Endothelial cell of umbilical vein (primary cell): ENCODE measurements at regions not wholly inside any gene's neighbourhood (a gene's known extent, or its start where the extent isn't known, plus 50 kb on each side); places are given as distances from the start of the nearest gene placed in this dataset.

Experiments
- BruUV-seq: library from RNA; stranded (reverse); fragments of 400-500 nt; replicated peaks from 2 replicates; lab custom pipeline; 2021; lab: Mats Ljungman, UMichigan
- CTCF ChIA-PET: fragments of 300-600, 350-600 bp; sonication (Branson Sonifier 250); formaldehyde crosslinking; loops from one replicate; lab custom pipeline; 2021; ENCODE audit warnings: antibody characterized with exemption, inconsistent platforms; lab: Charles Lee
- POLR2A ChIA-PET: fragments of 300-600, 350-600 bp; sonication (Branson Sonifier 250); formaldehyde crosslinking; loops from one replicate; lab custom pipeline; 2021; ENCODE audit warnings: antibody characterized with exemption, inconsistent platforms; lab: Charles Lee
- DNase-seq: peaks from one replicate; pipeline ENCODE4 v3.0.0-alpha.2; 2011; ENCODE audit warnings: low read depth, low spot score
- FAIRE-seq: peaks from 2 replicates; lab custom pipeline; 2011; peaks lifted over from hg19 to GRCh38; lab: Jason Lieb, UNC
- H2AFZ ChIP-seq: 2 replicates; pipeline ENCODE4 v1.6.0; 2012; ENCODE audit warnings: low read depth, low read length, control low read depth, inconsistent platforms
- H3K27ac ChIP-seq: 2 replicates; pipeline ENCODE4 v1.5.1; 2011; ENCODE audit warnings: low read depth, mild to moderate bottlenecking, control low read depth, low read length, moderate library complexity; ENCODE audit not compliant: insufficient read depth
- H3K27me3 ChIP-seq, 2 experiments: 2 replicates each; pipeline versions ENCODE4 v1.6.0 to v1.6.1; 2011; ENCODE audit warnings: low read length in 2 of 2, mixed read lengths in 1 of 2; ENCODE audit not compliant: control insufficient read depth in 2 of 2, insufficient read depth in 2 of 2
- H3K36me3 ChIP-seq, 2 experiments: 2 replicates in 1 of 2; 3 replicates in 1 of 2; pipeline ENCODE4 v1.5.1; 2011; ENCODE audit warnings: low read length in 2 of 2, mild to moderate bottlenecking in 1 of 2, moderate library complexity in 1 of 2; ENCODE audit not compliant: control insufficient read depth in 2 of 2, insufficient read depth in 2 of 2; ENCODE audit errors: extremely low read depth in 1 of 2
- H3K4me1 ChIP-seq: 3 replicates; pipeline ENCODE4 v1.5.1; 2011; ENCODE audit warnings: mild to moderate bottlenecking, low read length; ENCODE audit not compliant: control insufficient read depth, insufficient read depth; ENCODE audit errors: extremely low read depth
- H3K4me2 ChIP-seq: 2 replicates; pipeline ENCODE4 v1.6.1; 2011; ENCODE audit warnings: low read length, control low read depth, mixed read lengths; ENCODE audit not compliant: insufficient read depth
- H3K4me3 ChIP-seq, 3 experiments: fragments of 200-600 bp in 1 of 3; sonication (generic), shearing (Covaris generic) in 1 of 3; replicated peaks in 1 of 3; 2 replicates each; pipeline ENCODE4 v1.5.1; 2011 to 2016; ENCODE audit warnings: control low read depth in 3 of 3, low read length in 3 of 3, mild to moderate bottlenecking in 2 of 3, inconsistent platforms in 1 of 3, low read depth in 1 of 3, moderate library complexity in 1 of 3; ENCODE audit not compliant: insufficient read depth in 1 of 3
- H3K79me2 ChIP-seq: 2 replicates; pipeline ENCODE4 v1.6.0; 2012; ENCODE audit warnings: low read length, inconsistent platforms; ENCODE audit not compliant: control insufficient read depth, insufficient read depth
- H3K9ac ChIP-seq: replicated peaks from 2 replicates; pipeline ENCODE3; 2011; ENCODE audit warnings: low read length, control low read depth; ENCODE audit not compliant: insufficient read depth; ENCODE audit errors: extremely low read depth
- H3K9me1 ChIP-seq: replicated peaks from 3 replicates; pipeline ENCODE4 v1.6.0; 2011; ENCODE audit warnings: mild to moderate bottlenecking, low read length; ENCODE audit not compliant: control insufficient read depth, insufficient read depth; ENCODE audit errors: extremely low read depth
- H3K9me3 ChIP-seq: replicated peaks from 2 replicates; pipeline ENCODE4 v1.5.1; 2012; ENCODE audit warnings: low read length, inconsistent platforms; ENCODE audit not compliant: control insufficient read depth, insufficient read depth
- H4K20me1 ChIP-seq: replicated peaks from 2 replicates; pipeline ENCODE3; 2011; ENCODE audit warnings: mild to moderate bottlenecking, low read length; ENCODE audit not compliant: control insufficient read depth, insufficient read depth; ENCODE audit errors: extremely low read depth
- CTCF ChIP-seq, 2 donors: IDR thresholded peaks; 1 replicate in 1 of 2; 2 replicates in 1 of 2; pipeline ENCODE4 v1.5.1; 2011; ENCODE audit warnings: low read length in 2 of 2, mild to moderate bottlenecking in 2 of 2, moderate library complexity in 2 of 2, control low read depth in 1 of 2, inconsistent platforms in 1 of 2, low read depth in 1 of 2; ENCODE audit not compliant: insufficient read depth in 1 of 2; ENCODE audit errors: extremely low read depth in 1 of 2
- EZH2 ChIP-seq: IDR thresholded peaks from 2 replicates; pipeline ENCODE4 v1.6.1; 2012; ENCODE audit warnings: borderline replicate concordance, low read depth, mild to moderate bottlenecking, moderate library complexity, low read length, inconsistent platforms; ENCODE audit not compliant: severe bottlenecking
- FOS ChIP-seq: IDR thresholded peaks from 2 replicates; pipeline ENCODE4 v1.6.1; 2011; ENCODE audit warnings: mild to moderate bottlenecking, low read length, moderate library complexity, borderline replicate concordance; ENCODE audit not compliant: insufficient read depth
- GATA2 ChIP-seq: IDR thresholded peaks from 2 replicates; pipeline ENCODE4 v1.7.0; 2011; ENCODE audit warnings: low read depth, mild to moderate bottlenecking, moderate library complexity, mixed read lengths, low read length; ENCODE audit not compliant: insufficient read length, insufficient read depth
- JUN ChIP-seq: IDR thresholded peaks from 2 replicates; pipeline ENCODE4 v1.6.1; 2011; ENCODE audit warnings: borderline replicate concordance, low read depth; ENCODE audit not compliant: insufficient read length, insufficient read depth
- MAX ChIP-seq: IDR thresholded peaks from 2 replicates; pipeline ENCODE4 v1.6.1; 2011; ENCODE audit not compliant: insufficient read depth, insufficient read length
- MYC ChIP-seq: IDR thresholded peaks from one replicate; pipeline ENCODE4 v1.6.1; 2011; ENCODE audit warnings: mild to moderate bottlenecking, low read depth, low read length
- POLR2A ChIP-seq: IDR thresholded peaks from 2 replicates; pipeline ENCODE4 v1.6.1; 2012; ENCODE audit warnings: low read depth, mild to moderate bottlenecking, control low read depth, low read length
- POLR2AphosphoS5 ChIP-seq: IDR thresholded peaks from 2 replicates; pipeline ENCODE4 v1.6.1; 2012; ENCODE audit warnings: low read depth, mild to moderate bottlenecking, control low read depth, low read length, moderate library complexity; ENCODE audit not compliant: insufficient read depth
- dilution Hi-C: fragments of 300-500 bp; cut with MboI; formaldehyde crosslinking; loops from one replicate; pipeline ENCODE4 v1.15.0; 2019; ENCODE audit warnings: low sequenced_read_pairs; ENCODE audit not compliant: extremely low pct_ligation_motif_present
- intact Hi-C: fragments of 100-400 bp; cut with micrococcal nuclease; formaldehyde crosslinking; loops from one replicate; pipeline ENCODE4 v1.10.0; 2022

DNA sequence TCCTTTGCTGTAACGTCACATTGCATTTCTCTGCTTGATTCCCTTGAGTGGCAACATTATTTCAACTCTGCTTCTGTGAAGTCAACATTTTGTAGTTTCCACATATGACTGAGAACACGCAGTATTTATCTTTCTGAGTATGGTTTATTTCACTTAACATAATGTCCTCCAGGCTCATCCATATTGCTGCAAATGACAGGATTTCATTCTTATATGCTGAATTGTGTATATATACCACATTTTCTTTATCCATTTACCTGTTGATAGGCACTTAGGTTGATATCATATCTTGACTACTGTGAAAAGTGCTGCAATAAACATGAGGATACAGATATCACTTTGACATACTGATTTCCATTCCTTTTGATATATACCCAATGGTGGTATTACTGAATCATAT, 878.5 kb downstream of the PLOD2 start:
- Histone ChIP-seq H3K4me3 (no peak overlapping the region), H3K36me3 (no peaks in the 10 kb centered on the region), H3K4me1 (no peaks in the 10 kb centered on the region), H4K20me1 (no peaks in the 10 kb centered on the region), H3K9me3 (no peaks in the 10 kb centered on the region), H3K27ac (no peak overlapping the region), H3K9ac (no peak overlapping the region), H3K79me2 (no peaks in the 10 kb centered on the region), H2AFZ (no peak overlapping the region), H3K9me1 (no peaks in the 10 kb centered on the region), H3K27me3 (no peaks in the 10 kb centered on the region), H3K4me2 (no peak overlapping the region)
- intact Hi-C loops, result loop anchor here (2.0 kb wide), 1 partner anchor 62 kb away; no protein-coding TSS in a partner anchor
- DNase-seq, result no peak
- TF ChIP-seq EZH2 (no peak), MYC (no peak), FOS (no peak), GATA2 (no peak), JUN (no peak), CTCF (IDR thresholded peaks at IDR 0.05; ENCODE audit: extremely low read depth in 1 of 2, insufficient read depth in 1 of 2, low read depth in 1 of 2, low read length in 2 of 2) (no peak), MAX (no peak), POLR2A (no peak), POLR2AphosphoS5 (no peak)
- dilution Hi-C loops, result no loop called here
- ChIA-PET POLR2A (no interaction called here), CTCF (interaction anchor here (1.0 kb wide), 1 partner anchor 10 kb away, joined by 3 read pairs; no protein-coding TSS in a partner anchor)
- no TSS peak for BruUV-seq
- no peak for FAIRE-seq
